ENCODE measurements at regions not wholly inside any gene's neighbourhood (a gene's known extent, or its start where the extent isn't known, plus 50 kb on each side); places are given as distances from the start of the nearest gene placed in this dataset.

GRCh38 chr9:13597004-13597403, 317.5 kb upstream of the MPDZ start:
- H2AFZ ChIP-seq (ENCODE audit: low read length): no peak overlapping the region
- H3K4me3 ChIP-seq (ENCODE audit: insufficient read depth, low read length): no peak overlapping the region
- no peak overlapping the region for H3K4me2 ChIP-seq (ENCODE audit: insufficient read depth, low read length)
- no peaks in the 10 kb centered on the region for H3K4me1 ChIP-seq (ENCODE audit: insufficient read depth, low read length)
- no peak for DNase-seq (ENCODE audit: insufficient read length, low spot score, missing footprints)
- no peaks in the 10 kb centered on the region for H3K9me3 ChIP-seq (ENCODE audit: low read depth, low read length)
- H3K27me3 ChIP-seq (ENCODE audit: insufficient read depth, low read length): no peaks in the 10 kb centered on the region
- H3K79me2 ChIP-seq (ENCODE audit: insufficient read depth, low read length): no peaks in the 10 kb centered on the region
- H3K27ac ChIP-seq (ENCODE audit: low read depth, low read length): no peak overlapping the region
- no peaks in the 10 kb centered on the region for H4K20me1 ChIP-seq (ENCODE audit: insufficient read depth, low read length)
- no peaks in the 10 kb centered on the region for H3K36me3 ChIP-seq (ENCODE audit: insufficient read depth, low read length)
- no peak for TF ChIP-seq CTCF (IDR thresholded peaks at IDR 0.05; ENCODE audit: extremely low read depth, low read depth, low read length)

GRCh38 chr9:13596383-13596970, 317.0 kb upstream of the MPDZ start:
- H3K4me3 ChIP-seq (ENCODE audit: insufficient read depth, low read length): no peak overlapping the region
- DNase-seq (ENCODE audit: insufficient read length, low spot score, missing footprints): no peak
- H3K79me2 ChIP-seq (ENCODE audit: insufficient read depth, low read length): no peaks in the 10 kb centered on the region
- no peaks in the 10 kb centered on the region for H3K4me1 ChIP-seq (ENCODE audit: insufficient read depth, low read length)
- TF ChIP-seq CTCF (IDR thresholded peaks at IDR 0.05; ENCODE audit: extremely low read depth, low read depth, low read length): no peak
- H4K20me1 ChIP-seq (ENCODE audit: insufficient read depth, low read length): no peaks in the 10 kb centered on the region
- H3K9me3 ChIP-seq (ENCODE audit: low read depth, low read length): no peaks in the 10 kb centered on the region
- no peak overlapping the region for H3K4me2 ChIP-seq (ENCODE audit: insufficient read depth, low read length)
- no peak overlapping the region for H2AFZ ChIP-seq (ENCODE audit: low read length)
- H3K27ac ChIP-seq (ENCODE audit: low read depth, low read length): no peak overlapping the region
- H3K36me3 ChIP-seq (ENCODE audit: insufficient read depth, low read length): no peaks in the 10 kb centered on the region
- no peaks in the 10 kb centered on the region for H3K27me3 ChIP-seq (ENCODE audit: insufficient read depth, low read length)

GRCh38 chr9:13590996-13591395, 311.5 kb upstream of the MPDZ start:
- TF ChIP-seq CTCF (IDR thresholded peaks at IDR 0.05; ENCODE audit: extremely low read depth, low read depth, low read length): no peak
- Histone ChIP-seq H4K20me1 (ENCODE audit: insufficient read depth, low read length) (no peaks in the 10 kb centered on the region), H3K36me3 (ENCODE audit: insufficient read depth, low read length) (no peaks in the 10 kb centered on the region), H3K9me3 (ENCODE audit: low read depth, low read length) (no peaks in the 10 kb centered on the region), H3K4me2 (ENCODE audit: insufficient read depth, low read length) (no peak overlapping the region), H3K27ac (ENCODE audit: low read depth, low read length) (no peak overlapping the region), H3K4me1 (ENCODE audit: insufficient read depth, low read length) (peaks cover 3% of the 10 kb centered on the region), H3K79me2 (ENCODE audit: insufficient read depth, low read length) (no peaks in the 10 kb centered on the region), H2AFZ (ENCODE audit: low read length) (no peak overlapping the region), H3K4me3 (ENCODE audit: insufficient read depth, low read length) (no peak overlapping the region), H3K27me3 (ENCODE audit: insufficient read depth, low read length) (no peaks in the 10 kb centered on the region)
- DNase-seq (ENCODE audit: insufficient read length, low spot score, missing footprints): no peak

GRCh38 chr9:13589034-13589737, 309.7 kb upstream of the MPDZ start:
- Histone ChIP-seq H3K4me3 (ENCODE audit: insufficient read depth, low read length) (no peak overlapping the region), H4K20me1 (ENCODE audit: insufficient read depth, low read length) (no peaks in the 10 kb centered on the region), H3K79me2 (ENCODE audit: insufficient read depth, low read length) (no peaks in the 10 kb centered on the region), H2AFZ (ENCODE audit: low read length) (no peak overlapping the region), H3K27me3 (ENCODE audit: insufficient read depth, low read length) (no peaks in the 10 kb centered on the region), H3K9me3 (ENCODE audit: low read depth, low read length) (no peaks in the 10 kb centered on the region), H3K4me1 (ENCODE audit: insufficient read depth, low read length) (peaks cover 3% of the 10 kb centered on the region), H3K36me3 (ENCODE audit: insufficient read depth, low read length) (no peaks in the 10 kb centered on the region), H3K27ac (ENCODE audit: low read depth, low read length) (no peak overlapping the region), H3K4me2 (ENCODE audit: insufficient read depth, low read length) (no peak overlapping the region)
- no peak for TF ChIP-seq CTCF (IDR thresholded peaks at IDR 0.05; ENCODE audit: extremely low read depth, low read depth, low read length)
- no peak for DNase-seq (ENCODE audit: insufficient read length, low spot score, missing footprints)

All from osteoblast (primary cell).